ENCODE measurements at regions not wholly inside any gene's neighbourhood (a gene's known extent, or its start where the extent isn't known, plus 50 kb on each side); places are given as distances from the start of the nearest gene placed in this dataset.

DNA sequence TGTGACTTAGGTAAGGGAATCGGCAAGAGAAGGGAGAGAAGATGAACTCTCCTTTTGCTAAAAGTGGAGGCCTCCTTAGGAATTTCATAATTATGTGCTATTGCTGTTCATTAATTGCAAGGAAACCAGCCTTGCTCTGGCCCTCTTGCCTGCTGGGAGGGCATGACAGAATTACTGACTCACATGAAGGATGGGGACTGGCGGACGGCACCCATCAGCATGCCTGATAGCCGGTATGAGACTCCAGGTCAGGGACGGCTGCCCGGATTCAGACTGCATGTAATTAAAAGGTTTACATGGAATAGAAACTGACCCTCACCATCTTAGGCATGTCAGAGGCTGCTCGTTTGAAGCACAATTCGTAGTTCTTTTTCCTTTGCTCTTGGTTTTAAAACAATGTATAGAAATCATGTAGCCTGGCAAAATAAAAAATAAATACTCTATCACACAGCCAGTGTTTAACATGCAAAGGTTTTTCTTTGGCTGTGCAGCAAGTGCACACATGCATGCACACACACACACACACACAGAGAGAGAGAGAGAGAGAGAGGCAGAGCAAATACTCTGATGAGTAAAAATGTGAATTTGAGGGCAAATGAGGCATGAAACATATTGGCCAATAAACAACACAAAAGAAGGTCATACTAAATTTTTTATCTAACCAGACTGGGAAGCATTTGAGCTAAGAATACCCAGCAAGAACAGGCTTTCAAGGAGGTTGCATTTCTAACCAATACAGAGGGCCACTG is 82.7 kb downstream of the FOXB1 start:
- TF ChIP-seq, protein P1, sequence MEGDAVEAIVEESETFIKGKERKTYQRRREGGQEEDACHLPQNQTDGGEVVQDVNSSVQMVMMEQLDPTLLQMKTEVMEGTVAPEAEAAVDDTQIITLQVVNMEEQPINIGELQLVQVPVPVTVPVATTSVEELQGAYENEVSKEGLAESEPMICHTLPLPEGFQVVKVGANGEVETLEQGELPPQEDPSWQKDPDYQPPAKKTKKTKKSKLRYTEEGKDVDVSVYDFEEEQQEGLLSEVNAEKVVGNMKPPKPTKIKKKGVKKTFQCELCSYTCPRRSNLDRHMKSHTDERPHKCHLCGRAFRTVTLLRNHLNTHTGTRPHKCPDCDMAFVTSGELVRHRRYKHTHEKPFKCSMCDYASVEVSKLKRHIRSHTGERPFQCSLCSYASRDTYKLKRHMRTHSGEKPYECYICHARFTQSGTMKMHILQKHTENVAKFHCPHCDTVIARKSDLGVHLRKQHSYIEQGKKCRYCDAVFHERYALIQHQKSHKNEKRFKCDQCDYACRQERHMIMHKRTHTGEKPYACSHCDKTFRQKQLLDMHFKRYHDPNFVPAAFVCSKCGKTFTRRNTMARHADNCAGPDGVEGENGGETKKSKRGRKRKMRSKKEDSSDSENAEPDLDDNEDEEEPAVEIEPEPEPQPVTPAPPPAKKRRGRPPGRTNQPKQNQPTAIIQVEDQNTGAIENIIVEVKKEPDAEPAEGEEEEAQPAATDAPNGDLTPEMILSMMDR (IDR thresholded peaks at IDR 0.05; ENCODE audit: low read depth, low read length, missing input control) = no peak
- TF ChIP-seq RAD21 (IDR thresholded peaks at IDR 0.05) = no peak
- no peak for TF ChIP-seq REST (IDR thresholded peaks at IDR 0.05)
- TF ChIP-seq GABPA (IDR thresholded peaks at IDR 0.05 in 1 of 2, conservative IDR thresholded peaks at IDR 0.05 in 1 of 2) = no peak
- no peak for TF ChIP-seq YY1 (IDR thresholded peaks at IDR 0.05)
